Vagina (tissue), 2 donors: ENCODE measurements at regions not wholly inside any gene's neighbourhood (a gene's known extent, or its start where the extent isn't known, plus 50 kb on each side); places are given as distances from the start of the nearest gene placed in this dataset.

Source experiments
- CTCF ChIP-seq, 3 experiments: fragments of 450-650 bp in 2 of 3; fragments of 200-600 bp in 1 of 3; sonication (generic) in 1 of 3; IDR thresholded peaks; one replicate each; pipeline ENCODE4 v1.5.1; 2017 to 2019; ENCODE audit warnings: antibody characterized with exemption in 3 of 3, mild to moderate bottlenecking in 2 of 3, moderate library complexity in 2 of 3
- POLR2A ChIP-seq, 2 donors: fragments of 450-650 bp; IDR thresholded peaks; one replicate each; pipeline ENCODE4 v1.6.1; 2017; ENCODE audit warnings: antibody characterized with exemption in 2 of 2, mild to moderate bottlenecking in 2 of 2, moderate library complexity in 2 of 2
- POLR2AphosphoS5 ChIP-seq, 2 donors: sonication (generic); formaldehyde crosslinking; IDR thresholded peaks; one replicate each; pipeline ENCODE4 v1.9.0; 2017; ENCODE audit warnings: antibody characterized with exemption in 2 of 2, mild to moderate bottlenecking in 2 of 2, low read depth in 1 of 2; ENCODE audit not compliant: insufficient read depth in 1 of 2

- TF ChIP-seq CTCF (IDR thresholded peaks at IDR 0.05) (no peak), POLR2A (IDR thresholded peaks at IDR 0.05) (no peak), POLR2AphosphoS5 (IDR thresholded peaks at IDR 0.05; ENCODE audit: insufficient read depth in 1 of 2, low read depth in 1 of 2) (no peak)
These were observed 153.5 kb downstream of the ZNF248 start for GRCh38 chr10:37703833-37704382.
